ENCODE measurements at regions not wholly inside any gene's neighbourhood (a gene's known extent, or its start where the extent isn't known, plus 50 kb on each side); places are given as distances from the start of the nearest gene placed in this dataset.

DNA sequence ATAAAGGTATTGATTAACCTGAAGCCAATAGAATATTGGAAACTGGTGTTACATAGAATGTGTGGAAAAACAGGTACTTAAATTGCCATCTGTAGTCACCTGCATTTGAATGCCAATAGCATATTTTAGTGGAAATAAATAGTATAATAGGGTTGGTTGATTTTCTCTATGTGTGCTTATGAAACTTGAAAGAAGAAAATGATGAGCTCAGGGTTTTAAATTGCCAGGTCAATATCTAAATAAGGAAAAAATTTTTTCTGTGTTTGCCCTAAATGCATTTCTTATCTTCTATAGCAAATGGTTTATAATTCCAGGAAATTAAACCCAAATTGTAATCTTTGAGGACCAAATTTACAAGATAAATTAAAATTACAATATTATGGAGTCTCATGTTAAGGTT is 626.6 kb downstream of the CDH8 start:
- H3K36me3 Mint-ChIP-seq (ENCODE audit: unreplicated experiment) = no peaks in the 10 kb centered on the region
- TF ChIP-seq, protein P1, sequence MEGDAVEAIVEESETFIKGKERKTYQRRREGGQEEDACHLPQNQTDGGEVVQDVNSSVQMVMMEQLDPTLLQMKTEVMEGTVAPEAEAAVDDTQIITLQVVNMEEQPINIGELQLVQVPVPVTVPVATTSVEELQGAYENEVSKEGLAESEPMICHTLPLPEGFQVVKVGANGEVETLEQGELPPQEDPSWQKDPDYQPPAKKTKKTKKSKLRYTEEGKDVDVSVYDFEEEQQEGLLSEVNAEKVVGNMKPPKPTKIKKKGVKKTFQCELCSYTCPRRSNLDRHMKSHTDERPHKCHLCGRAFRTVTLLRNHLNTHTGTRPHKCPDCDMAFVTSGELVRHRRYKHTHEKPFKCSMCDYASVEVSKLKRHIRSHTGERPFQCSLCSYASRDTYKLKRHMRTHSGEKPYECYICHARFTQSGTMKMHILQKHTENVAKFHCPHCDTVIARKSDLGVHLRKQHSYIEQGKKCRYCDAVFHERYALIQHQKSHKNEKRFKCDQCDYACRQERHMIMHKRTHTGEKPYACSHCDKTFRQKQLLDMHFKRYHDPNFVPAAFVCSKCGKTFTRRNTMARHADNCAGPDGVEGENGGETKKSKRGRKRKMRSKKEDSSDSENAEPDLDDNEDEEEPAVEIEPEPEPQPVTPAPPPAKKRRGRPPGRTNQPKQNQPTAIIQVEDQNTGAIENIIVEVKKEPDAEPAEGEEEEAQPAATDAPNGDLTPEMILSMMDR (IDR thresholded peaks at IDR 0.05) = no peak
- H3K27me3 Mint-ChIP-seq (ENCODE audit: unreplicated experiment) = peaks cover 15% of the 10 kb centered on the region
- H3K9me3 Mint-ChIP-seq (ENCODE audit: unreplicated experiment) = no peaks in the 10 kb centered on the region
- no peak overlapping the region for H3K4me3 Mint-ChIP-seq (ENCODE audit: unreplicated experiment)
- no peak for DNase-seq (ENCODE audit: extremely low spot score, unreplicated experiment)
- H3K4me1 Mint-ChIP-seq (ENCODE audit: unreplicated experiment) = no peaks in the 10 kb centered on the region
- no peak overlapping the region for H3K27ac Mint-ChIP-seq (ENCODE audit: unreplicated experiment)

DNA sequence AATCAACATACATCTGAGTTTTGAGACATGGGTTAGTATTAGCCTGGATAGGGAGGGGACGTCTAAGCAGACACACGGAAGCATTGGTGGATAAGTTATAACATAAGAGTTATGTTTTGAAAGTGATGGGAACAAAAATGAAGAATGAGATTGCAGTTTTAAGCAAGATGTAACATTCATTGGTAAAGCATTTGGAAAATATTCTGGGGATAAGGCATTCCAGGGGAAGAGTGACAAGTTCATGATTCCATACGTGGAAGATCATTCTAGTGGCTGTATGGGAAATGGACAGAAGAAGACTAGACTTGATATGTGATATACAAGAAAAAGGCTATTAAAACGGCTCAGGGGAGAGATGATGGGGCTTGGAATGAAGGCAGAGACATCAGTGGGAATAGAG is 632.9 kb downstream of the CDH8 start:
- Mint-ChIP-seq H3K4me1 (ENCODE audit: unreplicated experiment) (no peaks in the 10 kb centered on the region), H3K36me3 (ENCODE audit: unreplicated experiment) (no peaks in the 10 kb centered on the region), H3K27ac (ENCODE audit: unreplicated experiment) (no peak overlapping the region), H3K9me3 (ENCODE audit: unreplicated experiment) (no peaks in the 10 kb centered on the region), H3K4me3 (ENCODE audit: unreplicated experiment) (no peak overlapping the region), H3K27me3 (ENCODE audit: unreplicated experiment) (peaks cover 3% of the 10 kb centered on the region)
- TF ChIP-seq, protein P1 (IDR thresholded peaks at IDR 0.05) = no peak
- no peak for DNase-seq (ENCODE audit: extremely low spot score, unreplicated experiment)

DNA sequence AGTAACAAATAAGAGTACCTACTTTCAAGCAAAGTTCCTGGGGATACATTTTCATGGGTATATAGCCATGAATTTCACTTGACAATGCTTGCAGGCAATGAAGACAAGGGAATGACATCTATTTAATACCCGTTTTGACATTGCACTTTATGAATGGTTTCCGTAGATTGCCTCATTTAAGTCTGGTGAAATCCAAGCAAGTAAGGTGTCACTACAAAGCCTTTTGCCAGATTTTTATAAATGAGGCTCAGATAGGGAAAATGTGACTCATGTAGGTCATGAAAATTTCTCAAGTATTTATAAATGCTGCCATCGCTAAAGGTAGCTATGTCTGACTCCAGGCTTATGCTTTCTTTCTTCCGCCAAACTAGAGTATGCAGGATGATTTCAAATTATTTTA is 644.3 kb downstream of the CDH8 start:
- Mint-ChIP-seq H3K4me3 (ENCODE audit: unreplicated experiment) (no peak overlapping the region), H3K4me1 (ENCODE audit: unreplicated experiment) (no peaks in the 10 kb centered on the region), H3K27ac (ENCODE audit: unreplicated experiment) (no peak overlapping the region), H3K27me3 (ENCODE audit: unreplicated experiment) (peaks cover 2% of the 10 kb centered on the region), H3K36me3 (ENCODE audit: unreplicated experiment) (no peaks in the 10 kb centered on the region), H3K9me3 (ENCODE audit: unreplicated experiment) (no peaks in the 10 kb centered on the region)
- no peak for DNase-seq (ENCODE audit: extremely low spot score, unreplicated experiment)
- TF ChIP-seq, protein P1 (IDR thresholded peaks at IDR 0.05) = no peak

DNA sequence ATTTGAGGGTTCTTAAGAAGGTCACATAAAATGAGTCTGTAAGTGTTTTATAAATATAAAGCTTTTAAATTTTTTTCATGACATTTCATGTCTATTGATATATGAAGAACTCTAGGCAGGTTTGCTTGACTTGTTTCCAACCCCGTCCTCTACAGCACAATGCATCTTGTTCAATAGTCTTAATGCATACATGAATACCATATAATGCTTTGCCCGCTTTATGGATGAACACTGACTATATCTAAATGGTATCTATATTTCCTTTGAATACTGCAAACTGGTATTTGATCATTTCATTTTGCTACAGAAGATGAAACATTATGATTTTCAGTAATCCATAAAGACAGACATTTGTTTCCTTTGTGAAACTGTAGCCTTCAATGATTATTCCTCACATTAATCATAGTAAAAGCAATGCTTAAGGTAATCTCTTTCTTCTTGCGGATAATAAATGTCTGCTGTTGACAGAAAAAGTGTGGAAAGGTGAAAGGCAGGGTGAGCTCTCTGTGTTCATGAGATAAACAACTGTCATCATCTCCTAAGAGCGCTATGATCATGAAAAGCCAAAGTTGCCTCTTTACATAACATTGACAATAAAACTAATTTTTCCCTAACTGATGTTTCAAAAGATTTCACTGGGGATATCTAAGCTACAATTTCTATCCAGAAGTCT is 645.1 kb downstream of the CDH8 start:
- no peak for DNase-seq (ENCODE audit: extremely low spot score, unreplicated experiment)
- Mint-ChIP-seq H3K27ac (ENCODE audit: unreplicated experiment) (no peak overlapping the region), H3K9me3 (ENCODE audit: unreplicated experiment) (no peaks in the 10 kb centered on the region), H3K4me1 (ENCODE audit: unreplicated experiment) (no peaks in the 10 kb centered on the region), H3K27me3 (ENCODE audit: unreplicated experiment) (peaks cover 2% of the 10 kb centered on the region), H3K4me3 (ENCODE audit: unreplicated experiment) (no peak overlapping the region), H3K36me3 (ENCODE audit: unreplicated experiment) (no peaks in the 10 kb centered on the region)
- TF ChIP-seq, protein P1 (IDR thresholded peaks at IDR 0.05) = no peak

DNA sequence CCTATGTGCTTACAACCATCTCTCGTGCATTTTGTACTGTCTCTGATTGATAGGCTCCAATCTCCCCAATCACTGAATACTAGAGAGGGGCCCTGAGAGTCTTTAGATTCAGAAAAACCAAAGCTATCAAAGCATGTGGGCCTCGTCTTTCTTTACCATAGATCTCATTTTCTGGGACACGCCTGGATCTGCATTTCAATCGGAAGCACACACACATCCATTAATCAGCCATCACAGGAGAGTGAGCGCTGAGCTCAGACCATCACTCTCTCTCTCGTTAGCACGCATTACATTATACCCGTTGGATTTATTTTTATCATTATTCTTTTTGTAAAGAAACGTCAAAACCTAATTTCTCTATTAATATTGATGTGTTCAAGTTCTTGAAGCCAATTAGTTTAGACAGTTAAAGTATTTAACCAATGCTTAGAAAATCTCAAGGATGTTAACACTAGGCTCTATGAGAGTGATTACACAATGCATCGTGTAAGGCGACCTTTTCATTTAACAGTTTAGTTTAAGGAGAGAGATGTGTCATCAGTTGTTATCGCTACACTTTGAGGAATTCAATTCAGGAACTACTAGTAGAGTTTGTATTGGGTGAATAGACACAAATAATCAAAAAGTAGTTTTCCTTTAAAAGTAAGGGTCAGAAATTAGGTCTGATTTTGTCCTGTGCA is 650.7 kb downstream of the CDH8 start:
- Mint-ChIP-seq H3K9me3 (ENCODE audit: unreplicated experiment) (no peaks in the 10 kb centered on the region), H3K27me3 (ENCODE audit: unreplicated experiment) (no peaks in the 10 kb centered on the region), H3K4me1 (ENCODE audit: unreplicated experiment) (no peaks in the 10 kb centered on the region), H3K36me3 (ENCODE audit: unreplicated experiment) (no peaks in the 10 kb centered on the region), H3K27ac (ENCODE audit: unreplicated experiment) (no peak overlapping the region), H3K4me3 (ENCODE audit: unreplicated experiment) (no peak overlapping the region)
- TF ChIP-seq, protein P1 (IDR thresholded peaks at IDR 0.05) = no peak
- no peak for DNase-seq (ENCODE audit: extremely low spot score, unreplicated experiment)
